Gastrocnemius medialis (tissue), 4 donors: ENCODE measurements at regions not wholly inside any gene's neighbourhood (a gene's known extent, or its start where the extent isn't known, plus 50 kb on each side); places are given as distances from the start of the nearest gene placed in this dataset.

Source experiments
- ATAC-seq, 2 donors: fragments of 150-250 bp; one replicate each; pipeline ENCODE4 v1.9.1; 2016
- DNase-seq, 2 donors: peaks; one replicate each; pipeline ENCODE4 v3.0.0-alpha.2; 2019
- H3K27ac ChIP-seq, 4 donors: fragments of 200-600 bp; sonication (generic); 1 replicate in 1 of 4; 2 replicates in 3 of 4; pipeline ENCODE4 v1.5.1; 2016 to 2018; ENCODE audit warnings: mild to moderate bottlenecking in 2 of 4, moderate library complexity in 1 of 4
- H3K27me3 ChIP-seq, 3 donors: fragments of 200-600 bp; sonication (generic) in 2 of 3; 1 replicate in 1 of 3; 2 replicates in 2 of 3; pipeline versions ENCODE4 v1.5.1 to v1.6.0; 2016 to 2019; ENCODE audit warnings: mild to moderate bottlenecking in 1 of 3, moderate library complexity in 1 of 3
- H3K36me3 ChIP-seq, 2 donors: fragments of 200-600 bp; sonication (generic) in 1 of 2; one replicate each; pipeline ENCODE4 v1.5.1; 2017 to 2018
- H3K4me1 ChIP-seq, 2 donors: fragments of 200-600 bp; sonication (generic) in 1 of 2; one replicate each; pipeline ENCODE4 v1.5.1; 2016 to 2017; ENCODE audit warnings: mild to moderate bottlenecking in 2 of 2
- H3K4me3 ChIP-seq, 4 donors: fragments of 200-600 bp; sonication (generic) in 3 of 4; 1 replicate in 1 of 4; 2 replicates in 3 of 4; pipeline ENCODE4 v1.5.1; 2016 to 2019; ENCODE audit warnings: mild to moderate bottlenecking in 2 of 4
- H3K9me3 ChIP-seq, 3 donors: fragments of 200-600 bp; sonication (generic) in 2 of 3; 1 replicate in 1 of 3; 2 replicates in 2 of 3; pipeline ENCODE4 v1.5.1; 2016 to 2019
- CTCF ChIP-seq, 5 experiments: fragments of 450-650 bp in 3 of 5; fragments of 200-600 bp in 2 of 5; sonication (generic) in 2 of 5; IDR thresholded peaks in 4 of 5; conservative IDR thresholded peaks in 1 of 5; 1 replicate in 4 of 5; 2 replicates in 1 of 5; pipeline ENCODE4 v1.5.1; 2016 to 2019; ENCODE audit warnings: antibody characterized with exemption in 5 of 5, mild to moderate bottlenecking in 3 of 5, moderate library complexity in 3 of 5
- POLR2A ChIP-seq, 2 donors: fragments of 450-650 bp; IDR thresholded peaks; one replicate each; pipeline ENCODE4 v1.6.1; 2017; ENCODE audit warnings: antibody characterized with exemption in 2 of 2, mild to moderate bottlenecking in 2 of 2, moderate library complexity in 2 of 2
- in situ Hi-C, 4 donors: fragments of 200-750 bp; cut with MboI; loops; one replicate each; pipeline versions ENCODE4 v1.15.0 to v1.8.0; 2017; ENCODE audit warnings: low sequenced_read_pairs in 4 of 4
- intact Hi-C: fragments of 100-400 bp; cut with DNase I; formaldehyde crosslinking; loops from one replicate; pipeline ENCODE4 v1.15.1; 2023; ENCODE audit warnings: low total_unique reads

GRCh38 chr12:29035112-29035511, 114.0 kb upstream of the FAR2 start:
- no peaks in the 10 kb centered on the region for H3K4me1 ChIP-seq
- in situ Hi-C loops (no loop called here), intact Hi-C loops (no loop called here)
- no peak overlapping the region for H3K4me3 ChIP-seq
- no peaks in the 10 kb centered on the region for H3K9me3 ChIP-seq
- ATAC-seq (no peak), DNase-seq (no peak)
- no peak overlapping the region for H3K27ac ChIP-seq
- no peak for TF ChIP-seq CTCF (IDR thresholded peaks at IDR 0.05 in 4 of 5, conservative IDR thresholded peaks at IDR 0.05 in 1 of 5)
- no peak for TF ChIP-seq POLR2A (IDR thresholded peaks at IDR 0.05)
- H3K36me3 ChIP-seq, result no peaks in the 10 kb centered on the region
- no peaks in the 10 kb centered on the region for H3K27me3 ChIP-seq

- intact Hi-C loops, result no loop called here
- Histone ChIP-seq H3K4me1 (no peaks in the 10 kb centered on the region), H3K27me3 (no peaks in the 10 kb centered on the region), H3K9me3 (no peaks in the 10 kb centered on the region), H3K4me3 (no peak overlapping the region), H3K36me3 (no peaks in the 10 kb centered on the region), H3K27ac (no peak overlapping the region)
- no peak for TF ChIP-seq POLR2A (IDR thresholded peaks at IDR 0.05)
- no peak for TF ChIP-seq CTCF (IDR thresholded peaks at IDR 0.05 in 4 of 5, conservative IDR thresholded peaks at IDR 0.05 in 1 of 5)
- ATAC-seq (no peak), DNase-seq (no peak)
- in situ Hi-C loops, result no loop called here
Measured at GRCh38 chr12:29039013-29039412, 110.1 kb upstream of the FAR2 start.

GRCh38 chr12:29041621-29042020, 107.5 kb upstream of the FAR2 start:
- ATAC-seq (no peak), DNase-seq (no peak)
- Histone ChIP-seq H3K27ac (no peak overlapping the region), H3K4me1 (no peaks in the 10 kb centered on the region), H3K36me3 (no peaks in the 10 kb centered on the region), H3K27me3 (no peaks in the 10 kb centered on the region), H3K4me3 (no peak overlapping the region), H3K9me3 (no peaks in the 10 kb centered on the region)
- in situ Hi-C loops (no loop called here), intact Hi-C loops (no loop called here)
- TF ChIP-seq CTCF (IDR thresholded peaks at IDR 0.05 in 4 of 5, conservative IDR thresholded peaks at IDR 0.05 in 1 of 5) (no peak), POLR2A (IDR thresholded peaks at IDR 0.05) (no peak)

GRCh38 chr12:29043069-29043468, 106.0 kb upstream of the FAR2 start:
- ATAC-seq (no peak), DNase-seq (no peak)
- no peak overlapping the region for H3K4me3 ChIP-seq
- H3K27me3 ChIP-seq, result no peaks in the 10 kb centered on the region
- in situ Hi-C loops, result no loop called here
- H3K36me3 ChIP-seq, result no peaks in the 10 kb centered on the region
- no peaks in the 10 kb centered on the region for H3K9me3 ChIP-seq
- intact Hi-C loops, result no loop called here
- no peak overlapping the region for H3K27ac ChIP-seq
- TF ChIP-seq CTCF (IDR thresholded peaks at IDR 0.05 in 4 of 5, conservative IDR thresholded peaks at IDR 0.05 in 1 of 5) (no peak), POLR2A (IDR thresholded peaks at IDR 0.05) (no peak)
- no peaks in the 10 kb centered on the region for H3K4me1 ChIP-seq

GRCh38 chr12:29044799-29045198, 104.3 kb upstream of the FAR2 start:
- H3K27ac ChIP-seq, result no peak overlapping the region
- in situ Hi-C loops (no loop called here), intact Hi-C loops (no loop called here)
- TF ChIP-seq POLR2A (IDR thresholded peaks at IDR 0.05) (no peak), CTCF (IDR thresholded peaks at IDR 0.05 in 4 of 5, conservative IDR thresholded peaks at IDR 0.05 in 1 of 5) (no peak)
- ATAC-seq (no peak), DNase-seq (no peak)
- H3K9me3 ChIP-seq, result no peaks in the 10 kb centered on the region
- no peaks in the 10 kb centered on the region for H3K27me3 ChIP-seq
- no peak overlapping the region for H3K4me3 ChIP-seq
- H3K36me3 ChIP-seq, result no peaks in the 10 kb centered on the region
- no peaks in the 10 kb centered on the region for H3K4me1 ChIP-seq
